SK-N-SH (cell line): ENCODE measurements at regions not wholly inside any gene's neighbourhood (a gene's known extent, or its start where the extent isn't known, plus 50 kb on each side); places are given as distances from the start of the nearest gene placed in this dataset.

ENCODE experiments used
- CTCF ChIA-PET: fragments of 300-600, 350-600 bp; formaldehyde crosslinking; extraction: SDS; loops from one replicate; lab custom pipeline; 2021; lab: Yijun Ruan, JAX
- POLR2A ChIA-PET: fragments of 350-600 bp; sonication (Branson Sonifier 250); formaldehyde crosslinking; extraction: SDS; loops from one replicate; lab custom pipeline; 2020; ENCODE audit warnings: antibody characterized with exemption, inconsistent platforms; lab: Yijun Ruan, JAX
- DNase-seq: peaks from one replicate; pipeline ENCODE4 v3.0.0; 2012
- H2AFZ ChIP-seq: fragments of 200-600 bp; sonication (generic); 2 replicates; pipeline ENCODE4 v1.8.1; 2016; ENCODE audit warnings: antibody characterized with exemption, mild to moderate bottlenecking, low read depth
- H3F3A ChIP-seq: fragments of 200-600 bp; sonication (generic); replicated peaks from 2 replicates; pipeline ENCODE3; 2016; ENCODE audit warnings: antibody characterized with exemption, mild to moderate bottlenecking; ENCODE audit not compliant: insufficient read depth
- H3K27ac ChIP-seq, 2 experiments: fragments of 200-500 bp in 1 of 2; fragments of 200-600 bp in 1 of 2; sonication (Bioruptor generic) in 1 of 2; sonication (generic), shearing (Covaris generic) in 1 of 2; 2 replicates each; pipeline versions ENCODE4 v1.5.1 to v1.6.1; 2014 to 2016; ENCODE audit warnings: low read depth in 2 of 2, inconsistent platforms in 1 of 2, low read length in 1 of 2, mild to moderate bottlenecking in 1 of 2, mixed read lengths in 1 of 2
- H3K27me3 ChIP-seq: fragments of 200-600 bp; sonication (generic), shearing (Covaris generic); 2 replicates; pipeline ENCODE4 v1.6.1; 2016; ENCODE audit warnings: mixed run types; ENCODE audit not compliant: insufficient read depth
- H3K36me3 ChIP-seq, 2 experiments: fragments of 200-500 bp in 1 of 2; fragments of 200-600 bp in 1 of 2; sonication (Bioruptor generic) in 1 of 2; sonication (generic) in 1 of 2; replicated peaks in 1 of 2; 2 replicates each; pipeline versions ENCODE3 to v1.5.1; 2014 to 2016; ENCODE audit warnings: low read length in 1 of 2, mild to moderate bottlenecking in 1 of 2; ENCODE audit not compliant: insufficient read depth in 2 of 2, control insufficient read depth in 1 of 2
- H3K4me1 ChIP-seq, 2 experiments: fragments of 200-500 bp in 1 of 2; fragments of 200-600 bp in 1 of 2; sonication (Bioruptor generic) in 1 of 2; sonication (generic), shearing (Covaris generic) in 1 of 2; 2 replicates each; pipeline versions ENCODE4 v1.5.1 to v1.6.1; 2014 to 2016; ENCODE audit warnings: low read depth in 1 of 2, low read length in 1 of 2, mixed run types in 1 of 2; ENCODE audit not compliant: insufficient read depth in 2 of 2, control insufficient read depth in 1 of 2
- H3K4me2 ChIP-seq: fragments of 200-600 bp; sonication (generic), shearing (Covaris generic); 2 replicates; pipeline ENCODE4 v1.6.1; 2017; ENCODE audit warnings: mixed run types
- H3K4me3 ChIP-seq, 2 experiments: fragments of 200-500 bp in 1 of 2; fragments of 200-600 bp in 1 of 2; sonication (Bioruptor generic) in 1 of 2; sonication (generic), shearing (Covaris generic) in 1 of 2; 2 replicates each; pipeline versions ENCODE4 v1.5.1 to v1.8.1; 2014 to 2016; ENCODE audit warnings: low read depth in 2 of 2, inconsistent platforms in 1 of 2, low read length in 1 of 2, mild to moderate bottlenecking in 1 of 2, mixed read lengths in 1 of 2, moderate library complexity in 1 of 2
- H3K79me2 ChIP-seq: fragments of 200-600 bp; sonication (generic); 2 replicates; pipeline ENCODE4 v1.8.1; 2017; ENCODE audit warnings: mild to moderate bottlenecking; ENCODE audit not compliant: insufficient read depth
- H3K9ac ChIP-seq: fragments of 200-600 bp; sonication (generic); 2 replicates; pipeline ENCODE4 v1.6.1; 2017; ENCODE audit warnings: mixed run types
- H3K9me2 ChIP-seq: fragments of 200-600 bp; sonication (generic); 2 replicates; pipeline ENCODE4 v1.6.1; 2017; ENCODE audit warnings: mixed run types
- H3K9me3 ChIP-seq: fragments of 200-600 bp; sonication (generic); 2 replicates; pipeline ENCODE4 v1.6.1; 2017; ENCODE audit warnings: mixed run types, mild to moderate bottlenecking, moderate library complexity
- H4K20me1 ChIP-seq: fragments of 200-600 bp; sonication (generic); 2 replicates; pipeline ENCODE4 v1.6.1; 2017; ENCODE audit warnings: mild to moderate bottlenecking, mixed run types; ENCODE audit not compliant: insufficient read depth
- CHD2 ChIP-seq: fragments of 150-350 bp; IDR thresholded peaks from 2 replicates; pipeline ENCODE4 v1.6.1; 2018; ENCODE audit warnings: low read length; ENCODE audit not compliant: partially characterized antibody
- CTCF ChIP-seq: fragments of 200-600 bp; sonication (generic); IDR thresholded peaks from 2 replicates; pipeline ENCODE4 v1.6.1; 2017; ENCODE audit warnings: antibody characterized with exemption, mild to moderate bottlenecking, moderate library complexity
- ELF1 ChIP-seq: IDR thresholded peaks from 2 replicates; pipeline ENCODE4 v1.4.0; 2012
- EP300 ChIP-seq, 2 experiments: IDR thresholded peaks; 2 replicates each; pipeline versions ENCODE4 v1.4.0 to v1.6.1; 2012; ENCODE audit warnings: borderline replicate concordance in 1 of 2, low read depth in 1 of 2, low read length in 1 of 2
- FOXJ3 ChIP-seq: sonication (generic); formaldehyde crosslinking; IDR thresholded peaks from 2 replicates; pipeline ENCODE4 v1.5.1; 2020; ENCODE audit warnings: mild to moderate bottlenecking, missing genetic modification reagents
- GATA2 ChIP-seq: sonication (generic); formaldehyde crosslinking; IDR thresholded peaks from 2 replicates; pipeline ENCODE4 v1.5.0; 2020; ENCODE audit warnings: mild to moderate bottlenecking, missing genetic modification reagents
- MAX ChIP-seq: IDR thresholded peaks from 2 replicates; pipeline ENCODE4 v1.4.0; 2012; ENCODE audit warnings: low read depth
- MEF2A ChIP-seq: IDR thresholded peaks from 2 replicates; pipeline ENCODE4 v1.4.0; 2012; ENCODE audit warnings: low read depth, borderline replicate concordance
- NFIC ChIP-seq: IDR thresholded peaks from 2 replicates; pipeline ENCODE4 v1.4.0; 2012; ENCODE audit warnings: borderline replicate concordance
- PBX3 ChIP-seq: IDR thresholded peaks from 2 replicates; pipeline ENCODE4; 2012
- RAD21 ChIP-seq: IDR thresholded peaks from 2 replicates; pipeline ENCODE4 v1.6.1; 2012; ENCODE audit warnings: mild to moderate bottlenecking, low read length
- REST ChIP-seq: IDR thresholded peaks from 2 replicates; pipeline ENCODE4 v1.6.1; 2012; ENCODE audit warnings: mild to moderate bottlenecking, low read depth, low read length, moderate library complexity
- RFX5 ChIP-seq: IDR thresholded peaks from 2 replicates; pipeline ENCODE4 v1.6.1; 2012; ENCODE audit warnings: mild to moderate bottlenecking, improper control_type of control experiment, low read length
- RXRA ChIP-seq: IDR thresholded peaks from 2 replicates; pipeline ENCODE4 v1.4.0; 2012; ENCODE audit warnings: low read depth, mild to moderate bottlenecking, borderline replicate concordance
- SMC3 ChIP-seq: IDR thresholded peaks from 2 replicates; pipeline ENCODE4 v1.6.1; 2012; ENCODE audit warnings: low read depth, low read length, improper control_type of control experiment
- TAF1 ChIP-seq: IDR thresholded peaks from 2 replicates; pipeline ENCODE4 v1.6.1; 2012; ENCODE audit warnings: low read depth, mild to moderate bottlenecking, low read length, moderate library complexity, borderline replicate concordance
- TEAD4 ChIP-seq: IDR thresholded peaks from 2 replicates; pipeline ENCODE4 v1.4.0; 2012; ENCODE audit warnings: mild to moderate bottlenecking, borderline replicate concordance; ENCODE audit not compliant: insufficient read depth
- USF2 ChIP-seq: fragments of 150-350 bp; IDR thresholded peaks from 2 replicates; pipeline ENCODE4 v1.6.1; 2017; ENCODE audit warnings: antibody characterized with exemption, low read length, low read depth, borderline replicate concordance
- YY1 ChIP-seq: IDR thresholded peaks from 2 replicates; pipeline ENCODE4 v1.4.0; 2012; ENCODE audit warnings: low read depth, mild to moderate bottlenecking
- WGBS: methylation state at CpG from one replicate; pipeline ENCODE4 v1.1.6; 2017; ENCODE audit warnings: low lambda C conversion rate; 5-methylcytosine and 5-hydroxymethylcytosine counted together

GRCh38 chr12:71233083-71233482 is 75.3 kb upstream of the TSPAN8 start:
- no peak overlapping the region for H2AFZ ChIP-seq
- no peak for DNase-seq
- no peak overlapping the region for H3K4me2 ChIP-seq
- no peaks in the 10 kb centered on the region for H3F3A ChIP-seq
- H3K27me3 ChIP-seq, result no peaks in the 10 kb centered on the region
- no peak overlapping the region for H3K27ac ChIP-seq
- ChIA-PET POLR2A (no interaction called here), CTCF (no interaction called here)
- H3K9me3 ChIP-seq, result no peaks in the 10 kb centered on the region
- 19% methylated on average over 2 of the region's 2 CpGs for WGBS
- H3K9me2 ChIP-seq, result no peaks in the 10 kb centered on the region
- H3K4me1 ChIP-seq, result no peaks in the 10 kb centered on the region
- H3K79me2 ChIP-seq, result no peaks in the 10 kb centered on the region
- H3K9ac ChIP-seq, result no peak overlapping the region
- no peaks in the 10 kb centered on the region for H4K20me1 ChIP-seq
- H3K4me3 ChIP-seq, result no peak overlapping the region
- H3K36me3 ChIP-seq, result no peaks in the 10 kb centered on the region
- TF ChIP-seq NFIC, result no peak
- TF ChIP-seq RFX5, result no peak
- no peak for TF ChIP-seq TEAD4
- no peak for TF ChIP-seq MAX
- no peak for TF ChIP-seq PBX3
- no peak for TF ChIP-seq GATA2 (CRISPR knock-in tag)
- no peak for TF ChIP-seq RAD21
- no peak for TF ChIP-seq CHD2
- TF ChIP-seq TAF1, result no peak
- TF ChIP-seq MEF2A, result no peak
- no peak for TF ChIP-seq EP300 (IDR thresholded peaks at IDR 0.05; ENCODE audit: borderline replicate concordance in 1 of 2, low read depth in 1 of 2, low read length in 1 of 2)
- no peak for TF ChIP-seq REST
- no peak for TF ChIP-seq USF2
- no peak for TF ChIP-seq ELF1
- no peak for TF ChIP-seq CTCF
- no peak for TF ChIP-seq YY1
- no peak for TF ChIP-seq FOXJ3
- no peak for TF ChIP-seq SMC3
- TF ChIP-seq RXRA, result no peak
